SK-N-SH (cell line): ENCODE measurements at regions not wholly inside any gene's neighbourhood (a gene's known extent, or its start where the extent isn't known, plus 50 kb on each side); places are given as distances from the start of the nearest gene placed in this dataset.

ENCODE experiments used
- RFX5 ChIP-seq: IDR thresholded peaks from 2 replicates; pipeline ENCODE4 v1.6.1; 2012; ENCODE audit warnings: mild to moderate bottlenecking, improper control_type of control experiment, low read length
- TF ChIP-seq, protein P1 (sequence below): fragments of 200-600 bp; sonication (generic); IDR thresholded peaks from 2 replicates; pipeline ENCODE4 v1.6.1; 2017; ENCODE audit warnings: antibody characterized with exemption, mild to moderate bottlenecking, moderate library complexity
- TF ChIP-seq, protein P2 (sequence below): IDR thresholded peaks from 2 replicates; pipeline ENCODE4 v1.4.0; 2012; ENCODE audit warnings: low read depth, borderline replicate concordance
- TF ChIP-seq, protein P3 (sequence below): IDR thresholded peaks from 2 replicates; pipeline ENCODE4 v1.4.0; 2012; ENCODE audit warnings: low read depth

GRCh38 chr2:53053937-53054336 is 713.7 kb upstream of the CHAC2 start:
- TF ChIP-seq, protein P1, sequence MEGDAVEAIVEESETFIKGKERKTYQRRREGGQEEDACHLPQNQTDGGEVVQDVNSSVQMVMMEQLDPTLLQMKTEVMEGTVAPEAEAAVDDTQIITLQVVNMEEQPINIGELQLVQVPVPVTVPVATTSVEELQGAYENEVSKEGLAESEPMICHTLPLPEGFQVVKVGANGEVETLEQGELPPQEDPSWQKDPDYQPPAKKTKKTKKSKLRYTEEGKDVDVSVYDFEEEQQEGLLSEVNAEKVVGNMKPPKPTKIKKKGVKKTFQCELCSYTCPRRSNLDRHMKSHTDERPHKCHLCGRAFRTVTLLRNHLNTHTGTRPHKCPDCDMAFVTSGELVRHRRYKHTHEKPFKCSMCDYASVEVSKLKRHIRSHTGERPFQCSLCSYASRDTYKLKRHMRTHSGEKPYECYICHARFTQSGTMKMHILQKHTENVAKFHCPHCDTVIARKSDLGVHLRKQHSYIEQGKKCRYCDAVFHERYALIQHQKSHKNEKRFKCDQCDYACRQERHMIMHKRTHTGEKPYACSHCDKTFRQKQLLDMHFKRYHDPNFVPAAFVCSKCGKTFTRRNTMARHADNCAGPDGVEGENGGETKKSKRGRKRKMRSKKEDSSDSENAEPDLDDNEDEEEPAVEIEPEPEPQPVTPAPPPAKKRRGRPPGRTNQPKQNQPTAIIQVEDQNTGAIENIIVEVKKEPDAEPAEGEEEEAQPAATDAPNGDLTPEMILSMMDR: no peak
- TF ChIP-seq, protein P2, sequence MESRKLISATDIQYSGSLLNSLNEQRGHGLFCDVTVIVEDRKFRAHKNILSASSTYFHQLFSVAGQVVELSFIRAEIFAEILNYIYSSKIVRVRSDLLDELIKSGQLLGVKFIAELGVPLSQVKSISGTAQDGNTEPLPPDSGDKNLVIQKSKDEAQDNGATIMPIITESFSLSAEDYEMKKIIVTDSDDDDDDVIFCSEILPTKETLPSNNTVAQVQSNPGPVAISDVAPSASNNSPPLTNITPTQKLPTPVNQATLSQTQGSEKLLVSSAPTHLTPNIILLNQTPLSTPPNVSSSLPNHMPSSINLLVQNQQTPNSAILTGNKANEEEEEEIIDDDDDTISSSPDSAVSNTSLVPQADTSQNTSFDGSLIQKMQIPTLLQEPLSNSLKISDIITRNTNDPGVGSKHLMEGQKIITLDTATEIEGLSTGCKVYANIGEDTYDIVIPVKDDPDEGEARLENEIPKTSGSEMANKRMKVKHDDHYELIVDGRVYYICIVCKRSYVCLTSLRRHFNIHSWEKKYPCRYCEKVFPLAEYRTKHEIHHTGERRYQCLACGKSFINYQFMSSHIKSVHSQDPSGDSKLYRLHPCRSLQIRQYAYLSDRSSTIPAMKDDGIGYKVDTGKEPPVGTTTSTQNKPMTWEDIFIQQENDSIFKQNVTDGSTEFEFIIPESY: no peak
- no peak for TF ChIP-seq RFX5
- TF ChIP-seq, protein P3, sequence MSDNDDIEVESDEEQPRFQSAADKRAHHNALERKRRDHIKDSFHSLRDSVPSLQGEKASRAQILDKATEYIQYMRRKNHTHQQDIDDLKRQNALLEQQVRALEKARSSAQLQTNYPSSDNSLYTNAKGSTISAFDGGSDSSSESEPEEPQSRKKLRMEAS: no peak
